Activated T-helper 9 cell treated with anti-CD3 and anti-CD28 coated beads, Interleukin-2, amount 50 U/mL, for 16 hours (primary cell): ENCODE measurements at regions not wholly inside any gene's neighbourhood (a gene's known extent, or its start where the extent isn't known, plus 50 kb on each side); places are given as distances from the start of the nearest gene placed in this dataset.

Experiments used
- DNase-seq: peaks from one replicate; pipeline ENCODE4 v3.0.0-alpha.2; 2020; ENCODE audit warnings: low read depth

DNA sequence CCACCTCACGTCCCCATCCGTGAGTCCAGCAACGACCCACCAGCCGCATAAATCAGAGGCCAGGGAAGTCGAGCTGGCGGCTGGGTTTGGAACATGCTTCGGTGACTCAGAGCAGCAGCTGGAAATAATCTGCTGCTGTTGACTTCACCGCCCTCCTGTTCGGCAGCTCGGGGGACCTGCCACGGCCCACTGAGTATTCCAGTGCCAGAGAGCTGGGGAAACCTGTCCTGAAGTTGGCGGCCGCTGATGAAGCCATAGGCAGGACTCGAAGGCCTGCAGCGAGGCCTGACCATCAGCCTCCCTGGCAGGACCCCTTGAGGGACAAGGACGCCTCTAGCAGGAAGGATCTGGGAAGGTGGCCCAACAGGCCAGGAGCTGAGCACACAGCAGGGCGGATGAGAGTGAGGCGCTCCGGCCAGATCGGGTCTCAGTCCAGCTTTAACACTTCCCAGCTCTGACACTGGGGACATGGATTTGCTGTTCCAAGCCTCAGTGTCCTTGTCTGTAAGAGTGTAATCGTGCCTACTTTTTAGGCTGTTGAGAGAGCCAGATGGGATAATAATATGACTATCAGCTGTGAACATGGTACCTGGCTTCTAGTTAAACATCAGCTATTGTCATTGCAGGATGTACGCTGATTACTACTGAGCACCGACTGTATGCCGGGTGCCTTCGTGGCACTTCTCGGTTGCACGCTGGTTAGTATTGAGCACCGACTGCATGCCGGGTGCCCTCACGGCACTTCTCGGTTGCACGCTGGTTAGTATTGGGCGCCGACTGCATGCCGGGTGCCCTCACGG lies 50.4 kb upstream of the CIBAR2 start:
- DNase-seq, result no peak

DNA sequence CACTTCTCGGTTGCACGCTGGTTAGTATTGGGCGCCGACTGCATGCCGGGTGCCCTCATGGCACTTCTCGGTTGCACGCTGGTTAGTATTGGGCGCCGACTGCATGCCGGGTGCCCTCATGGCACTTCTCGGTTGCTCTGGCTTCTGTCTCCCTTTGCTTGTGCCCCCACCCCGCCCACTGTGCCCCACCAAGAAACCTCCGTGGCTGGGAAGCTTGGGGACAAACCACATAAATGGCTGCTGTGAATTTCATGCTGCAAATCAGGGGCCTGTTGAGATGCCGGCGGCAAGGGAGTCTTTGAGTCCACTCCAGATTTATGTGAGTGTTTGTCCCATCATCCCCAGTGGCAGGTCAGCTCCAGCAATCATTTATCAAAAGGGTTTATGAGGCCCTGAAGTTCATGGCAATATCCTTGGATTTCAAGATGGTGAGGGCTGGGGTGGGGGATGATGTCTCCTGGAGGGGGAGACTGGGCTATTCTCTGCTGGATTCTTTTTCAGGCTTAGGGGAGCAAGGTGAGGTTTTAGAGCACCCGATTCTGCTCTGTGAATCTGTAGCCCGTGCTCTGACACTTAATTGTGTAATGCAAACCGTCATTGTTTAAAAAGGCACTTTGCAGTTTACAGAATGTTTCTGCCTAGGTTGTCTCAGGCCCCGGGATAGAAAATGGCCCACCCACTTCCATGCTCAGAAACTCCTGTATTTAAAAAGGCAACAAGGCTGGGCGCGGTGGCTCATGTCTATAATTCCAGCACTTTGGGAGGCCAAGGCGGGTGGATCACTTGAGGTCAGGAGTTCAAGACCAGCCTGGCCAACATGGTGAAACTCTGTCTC lies 51.2 kb upstream of the CIBAR2 start:
- DNase-seq, result no peak

DNA sequence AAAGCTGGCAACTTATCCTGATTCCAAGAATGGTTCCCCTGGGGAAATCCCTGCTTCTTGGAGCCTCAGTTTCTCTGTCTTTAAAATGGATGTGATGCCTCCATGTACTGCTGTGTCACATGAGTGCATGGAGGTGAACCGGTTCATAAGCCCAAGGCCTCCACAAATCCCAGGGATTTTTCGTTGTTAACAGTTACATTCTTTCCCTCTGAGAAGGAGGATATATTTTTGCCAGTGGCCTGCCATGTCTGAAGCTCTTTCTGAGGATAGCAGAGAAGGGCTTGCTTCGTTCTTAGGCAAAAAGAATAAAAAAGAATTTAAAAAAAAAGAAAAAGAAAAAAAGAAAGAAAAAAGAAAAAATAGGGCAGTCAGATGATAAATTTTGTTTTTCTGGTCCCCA lies 52.2 kb upstream of the CIBAR2 start:
- no peak for DNase-seq

DNA sequence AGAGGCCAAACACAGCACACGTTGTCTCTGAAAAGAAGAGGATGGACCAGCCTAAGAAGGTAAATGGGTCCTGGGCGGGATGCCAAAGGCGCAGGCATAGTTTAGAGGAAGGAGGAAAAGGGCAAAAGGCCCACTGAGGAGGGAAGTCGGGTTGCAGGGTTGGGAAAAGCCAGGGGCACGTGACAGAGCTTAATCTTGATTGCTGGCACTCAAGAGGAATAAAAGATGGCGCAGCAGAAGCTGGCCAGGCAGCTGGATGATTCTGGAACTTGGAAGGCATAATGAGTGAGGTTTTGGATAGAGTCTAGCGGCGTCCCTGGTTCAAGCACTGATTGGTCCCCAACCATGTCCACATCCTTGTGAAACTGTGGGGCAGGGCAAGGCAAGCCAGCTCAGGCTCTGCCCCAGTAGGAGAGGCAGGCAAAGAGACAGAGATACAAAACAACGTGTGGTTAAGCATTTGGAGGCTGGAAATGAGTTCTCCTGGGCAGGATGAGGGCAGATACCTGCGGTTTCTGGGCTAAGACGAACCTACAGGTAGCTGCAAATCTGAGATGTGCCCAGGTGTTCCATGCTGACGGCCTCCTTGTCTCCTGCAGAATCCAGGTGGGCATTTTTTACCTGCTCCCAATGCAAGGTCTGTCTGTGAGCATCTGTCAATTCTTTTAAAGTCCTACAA lies 52.7 kb upstream of the CIBAR2 start:
- no peak for DNase-seq

DNA sequence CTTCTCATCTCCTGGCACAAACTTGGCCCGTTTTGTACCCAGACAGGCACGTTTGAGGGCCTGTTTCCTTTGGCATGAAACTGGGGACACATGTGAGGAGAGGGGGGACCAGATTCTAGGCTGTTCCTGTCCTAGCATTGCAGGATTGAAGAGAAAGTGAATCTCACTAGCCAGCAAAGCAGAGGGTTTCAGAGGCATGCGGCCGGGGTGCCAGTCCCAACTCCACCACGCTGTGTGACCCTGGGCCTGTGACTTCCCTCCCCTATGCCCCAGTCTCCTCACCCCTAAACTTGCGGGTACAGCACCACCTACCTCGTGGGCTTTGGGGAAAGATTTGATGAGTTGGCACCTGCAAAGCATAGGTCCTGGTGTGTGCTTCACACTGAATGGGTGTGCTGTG lies 53.5 kb upstream of the CIBAR2 start:
- no peak for DNase-seq

DNA sequence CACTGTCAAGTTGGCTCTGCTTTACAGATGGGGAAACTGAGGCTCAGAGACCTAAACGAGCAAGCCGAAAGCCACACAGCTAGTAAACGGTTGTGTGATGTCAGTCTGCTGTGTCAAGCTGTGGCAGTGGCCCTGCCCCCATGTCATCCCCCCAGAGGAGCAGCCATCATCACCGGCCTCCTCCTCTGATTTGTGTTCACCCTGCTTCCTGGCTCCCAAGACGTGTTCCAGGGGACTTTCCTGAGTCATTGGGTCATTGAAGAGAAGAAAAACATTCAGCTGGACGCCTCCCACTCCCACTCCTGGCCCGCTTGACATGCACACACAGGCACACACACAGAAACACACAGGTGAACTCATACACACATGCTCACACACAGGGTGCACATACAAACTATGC lies 54.0 kb upstream of the CIBAR2 start:
- DNase-seq, result no peak

DNA sequence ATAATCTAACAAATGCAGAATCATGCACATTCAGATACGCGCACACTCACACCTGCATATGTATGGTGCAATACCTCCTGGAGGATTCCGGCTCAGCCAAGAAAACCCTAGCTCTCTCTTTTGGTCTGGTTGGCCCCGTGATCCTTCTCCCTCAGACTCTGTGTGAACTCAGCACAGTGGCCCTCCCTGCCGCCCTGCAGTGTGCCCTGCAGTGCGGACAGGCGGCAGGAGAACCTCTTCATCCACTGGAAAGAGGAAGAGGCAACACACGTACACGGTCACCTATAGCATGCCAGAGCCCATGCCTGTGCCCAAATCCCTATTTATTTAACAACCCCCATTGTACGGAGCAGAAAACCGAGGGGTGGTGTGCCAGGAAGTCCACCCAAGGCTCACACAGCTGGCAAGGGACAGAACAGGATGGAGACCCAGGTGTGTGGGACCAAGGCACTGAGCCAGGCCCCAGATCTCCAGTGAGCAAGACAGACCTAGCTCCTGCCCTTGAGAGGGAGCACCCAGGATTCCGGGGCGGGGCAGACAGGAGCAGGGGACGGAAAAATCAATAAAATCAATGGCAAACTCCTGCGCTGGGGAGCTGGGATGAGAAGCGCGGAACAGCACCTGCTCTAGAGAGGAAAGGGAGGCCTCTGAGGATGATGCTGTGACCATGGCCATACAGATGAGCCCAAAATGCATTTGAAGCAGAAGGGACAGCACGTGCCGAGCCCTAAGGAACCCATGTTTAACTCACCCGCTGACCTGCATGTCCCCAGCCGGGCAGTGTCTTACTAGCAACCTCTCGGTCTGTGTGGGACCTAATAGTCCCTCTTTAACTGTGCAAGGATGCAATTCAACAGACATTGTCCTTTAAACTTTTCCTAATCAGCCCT lies 54.7 kb upstream of the CIBAR2 start:
- no peak for DNase-seq

DNA sequence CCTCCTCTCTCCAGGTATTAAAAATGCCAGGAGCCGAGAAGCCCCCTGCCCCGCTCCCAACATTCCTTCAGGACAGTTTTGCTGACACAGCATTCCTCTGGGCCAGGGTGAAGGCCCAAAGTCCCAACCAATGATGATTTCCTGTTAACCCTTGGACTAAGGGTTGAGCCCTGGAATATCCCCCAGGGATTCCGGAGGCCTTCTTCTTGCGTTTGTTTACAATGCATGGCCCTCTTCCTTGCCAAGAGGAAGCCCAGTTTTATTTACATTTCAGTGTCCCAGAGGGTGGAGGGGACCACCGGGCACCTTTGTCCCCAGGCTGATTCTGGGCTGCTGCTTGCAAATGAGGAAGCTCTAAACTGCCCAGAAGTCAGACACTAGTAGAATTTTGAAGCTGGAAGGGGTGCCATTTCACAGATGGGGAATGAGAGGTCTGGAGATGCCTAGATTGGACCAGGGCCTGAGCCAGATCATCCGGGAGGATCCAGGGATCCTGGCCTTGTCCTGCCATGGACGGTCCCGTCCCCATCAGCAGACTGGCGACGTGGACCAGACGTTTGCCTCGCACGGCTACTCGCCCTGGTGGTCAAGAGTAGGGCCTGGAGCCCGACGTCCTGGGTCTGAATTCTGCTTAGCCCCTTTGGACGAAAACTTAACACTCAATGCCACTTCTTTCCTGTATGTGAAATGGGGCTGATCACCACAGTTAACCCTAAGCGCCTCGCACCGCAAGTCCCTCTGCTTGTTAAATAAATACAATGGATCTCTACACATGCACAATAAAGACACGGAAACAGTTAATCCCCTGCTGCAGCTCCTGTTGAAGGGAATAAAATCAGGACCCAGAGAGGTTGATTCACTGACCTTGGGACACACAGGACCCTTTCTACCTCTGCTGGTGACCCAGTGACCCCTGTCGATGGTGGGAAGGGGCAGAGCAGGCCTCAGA lies 55.6 kb upstream of the CIBAR2 start:
- DNase-seq, result no peak

DNA sequence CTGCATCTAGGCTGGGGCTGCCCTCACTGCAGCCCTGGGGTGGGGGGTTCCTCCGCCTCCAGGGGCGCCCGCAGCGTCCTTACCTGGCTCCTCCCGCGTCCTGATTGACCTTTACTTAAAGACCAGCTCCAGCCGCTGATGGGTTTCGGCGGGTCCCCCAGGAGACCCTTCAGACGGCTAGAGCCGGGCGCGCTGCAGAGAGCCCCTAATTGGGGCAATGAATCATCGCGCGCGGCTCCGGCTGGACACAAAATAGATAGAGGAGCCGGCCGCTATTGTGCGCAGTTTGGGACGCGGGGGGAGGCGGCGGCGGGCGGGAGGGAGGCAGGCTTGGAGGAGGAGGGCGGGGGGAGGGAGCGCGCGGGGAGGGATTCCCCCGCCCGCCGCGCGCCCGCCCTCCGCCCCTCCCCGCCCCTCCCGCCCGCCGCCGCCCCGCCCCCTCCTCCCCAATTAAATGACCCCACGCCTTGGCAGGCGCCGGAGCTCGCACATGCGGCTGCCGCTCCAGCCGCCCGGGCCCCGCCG lies 56.5 kb upstream of the CIBAR2 start:
- no peak for DNase-seq

DNA sequence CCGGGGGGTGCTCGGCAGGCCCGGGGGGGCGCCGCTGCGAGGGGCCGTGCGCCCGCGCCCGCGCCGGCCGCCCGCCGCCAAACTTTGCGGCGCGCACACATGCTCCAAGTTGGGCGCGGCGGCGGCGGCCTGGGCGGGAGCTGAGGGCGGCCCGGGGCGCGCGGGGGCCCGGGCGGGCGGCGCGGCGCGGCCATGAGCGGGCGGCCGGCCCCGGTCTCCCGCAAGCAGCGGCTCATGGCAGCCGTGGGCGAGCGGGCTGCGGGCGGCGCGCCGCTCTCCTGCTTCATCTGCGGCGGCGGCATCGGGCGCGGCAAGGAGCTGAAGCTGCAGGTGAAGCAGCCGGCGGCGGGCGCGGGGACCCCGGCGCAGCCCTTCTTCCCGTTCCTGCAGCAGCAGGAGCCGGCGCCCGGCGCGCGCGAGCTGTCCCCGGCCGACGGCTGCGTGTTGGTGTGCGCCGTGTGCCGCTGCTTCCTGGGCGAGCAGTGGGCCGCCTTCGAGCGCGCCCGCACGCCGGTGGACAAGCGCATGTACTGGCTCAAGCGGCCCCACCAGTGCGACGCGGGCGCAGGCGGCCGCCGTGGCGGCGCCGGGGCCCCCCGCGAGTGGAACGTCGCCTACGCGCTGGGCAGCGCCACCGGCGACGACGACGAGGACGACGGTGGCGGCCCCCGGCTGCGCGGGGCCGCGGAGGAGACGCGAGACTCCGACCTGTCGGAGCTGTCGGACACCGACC lies 57.2 kb upstream of the CIBAR2 start:
- no peak for DNase-seq

DNA sequence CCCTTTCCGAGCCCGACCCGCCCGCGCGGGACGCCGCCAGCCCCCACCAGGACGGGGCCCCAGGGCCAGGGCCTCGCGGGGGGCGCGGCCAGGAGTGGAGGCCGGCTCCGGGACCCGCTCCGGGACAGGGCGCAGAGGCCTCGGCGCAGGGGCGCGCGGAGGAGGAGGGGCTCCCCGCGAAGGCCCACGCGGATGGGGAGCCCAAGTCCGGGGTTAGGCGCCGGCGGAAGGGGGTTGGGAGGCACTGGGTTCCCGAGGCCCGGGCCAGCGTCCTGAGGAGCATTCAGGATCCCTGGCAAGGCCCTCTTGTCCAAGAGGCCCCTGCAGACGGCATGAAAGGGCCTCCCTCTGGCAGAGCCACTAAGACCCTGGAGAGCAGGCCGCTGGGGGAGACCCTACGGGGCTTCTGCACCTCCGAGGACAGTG lies 57.8 kb upstream of the CIBAR2 start:
- DNase-seq, result no peak

DNA sequence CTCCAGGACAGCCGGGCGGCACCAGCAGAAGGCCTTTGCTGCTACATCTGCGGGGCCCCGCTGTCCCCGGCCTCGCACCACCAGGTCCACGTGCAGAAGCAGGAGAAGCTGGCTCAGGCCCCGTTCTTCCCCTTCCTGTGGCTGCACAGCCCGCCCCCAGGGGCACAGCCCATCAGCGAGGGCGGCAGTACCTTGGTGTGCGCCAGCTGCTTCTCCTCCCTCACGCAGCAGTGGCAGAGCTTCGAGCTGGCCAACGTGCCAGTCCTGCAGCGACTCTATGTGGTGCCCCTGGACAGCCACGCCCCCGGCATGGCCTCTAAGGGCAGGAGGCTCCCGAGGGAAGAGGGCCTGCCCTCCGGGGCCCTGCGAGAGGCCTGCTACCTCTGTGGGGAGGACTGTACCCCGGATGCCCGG lies 58.3 kb upstream of the CIBAR2 start:
- no peak for DNase-seq

DNA sequence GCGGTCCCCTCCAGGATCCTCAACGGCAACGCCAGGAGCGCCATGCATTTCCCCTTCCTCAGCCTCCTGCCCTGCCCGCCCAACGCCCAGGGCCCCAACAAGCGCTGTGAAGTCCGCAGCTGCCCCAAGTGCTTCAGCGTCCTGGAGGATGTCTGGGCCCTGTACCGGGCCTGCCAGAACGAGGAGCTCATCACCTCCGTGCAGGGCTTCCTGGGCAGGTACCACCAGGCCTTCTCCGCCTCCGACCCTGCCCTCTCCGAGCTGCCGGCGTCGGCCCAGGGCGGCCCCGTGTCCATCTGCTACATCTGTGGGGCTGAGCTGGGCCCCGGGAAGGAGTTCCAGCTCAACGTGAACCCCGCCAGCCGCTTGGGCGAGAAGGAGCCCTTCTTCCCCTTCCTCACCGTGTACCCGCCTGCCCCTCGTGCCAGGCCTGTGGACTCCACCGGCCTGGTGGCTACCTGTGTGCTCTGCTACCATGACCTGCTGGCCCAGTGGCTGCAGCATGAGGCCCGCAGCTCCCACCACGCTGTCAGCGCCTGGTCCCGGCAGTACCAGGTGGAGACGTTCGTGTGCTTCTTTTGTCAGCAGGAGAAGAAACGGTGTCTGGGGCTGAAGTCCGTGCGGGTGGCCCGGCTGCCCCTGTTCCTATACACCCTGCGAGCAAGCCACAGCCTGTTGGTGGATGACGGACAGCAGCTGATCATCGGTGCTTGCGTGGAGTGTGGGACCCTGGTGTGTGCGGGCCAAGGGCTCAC lies 58.9 kb upstream of the CIBAR2 start:
- DNase-seq, result no peak

DNA sequence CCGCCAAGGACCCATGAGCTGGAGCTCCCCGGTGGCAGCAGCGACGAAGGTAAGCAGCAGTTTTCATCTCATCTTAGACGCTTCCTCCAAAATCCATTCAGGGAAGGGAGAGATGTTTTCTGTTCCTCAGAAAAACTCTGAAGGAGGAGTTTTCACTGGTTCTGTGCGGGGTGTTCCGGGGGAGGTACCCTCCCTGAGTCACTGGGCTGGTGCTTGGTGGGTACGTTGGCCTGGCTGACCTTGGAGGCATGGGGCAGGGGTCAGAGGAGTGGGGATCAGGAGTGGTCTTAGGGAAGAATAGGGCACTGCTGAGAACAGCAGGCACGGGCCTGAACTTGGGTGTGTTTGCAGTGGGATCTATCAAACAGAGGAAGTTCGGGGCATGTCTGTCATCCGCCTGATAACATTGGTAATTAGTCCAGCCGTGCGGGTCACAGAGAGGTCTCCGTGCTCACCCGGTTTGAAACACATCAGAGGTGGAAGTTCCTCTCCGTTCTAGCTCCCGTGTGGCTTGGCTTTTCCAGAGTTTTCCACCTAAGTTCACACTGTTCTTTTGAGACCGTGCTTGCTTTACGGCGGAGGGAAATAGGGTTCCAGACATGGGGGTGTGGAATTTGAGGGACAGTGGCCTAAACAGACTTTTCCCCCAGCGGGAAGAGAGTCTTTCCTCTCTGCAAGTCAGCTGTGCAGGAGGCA lies 59.6 kb upstream of the CIBAR2 start:
- DNase-seq, result no peak

DNA sequence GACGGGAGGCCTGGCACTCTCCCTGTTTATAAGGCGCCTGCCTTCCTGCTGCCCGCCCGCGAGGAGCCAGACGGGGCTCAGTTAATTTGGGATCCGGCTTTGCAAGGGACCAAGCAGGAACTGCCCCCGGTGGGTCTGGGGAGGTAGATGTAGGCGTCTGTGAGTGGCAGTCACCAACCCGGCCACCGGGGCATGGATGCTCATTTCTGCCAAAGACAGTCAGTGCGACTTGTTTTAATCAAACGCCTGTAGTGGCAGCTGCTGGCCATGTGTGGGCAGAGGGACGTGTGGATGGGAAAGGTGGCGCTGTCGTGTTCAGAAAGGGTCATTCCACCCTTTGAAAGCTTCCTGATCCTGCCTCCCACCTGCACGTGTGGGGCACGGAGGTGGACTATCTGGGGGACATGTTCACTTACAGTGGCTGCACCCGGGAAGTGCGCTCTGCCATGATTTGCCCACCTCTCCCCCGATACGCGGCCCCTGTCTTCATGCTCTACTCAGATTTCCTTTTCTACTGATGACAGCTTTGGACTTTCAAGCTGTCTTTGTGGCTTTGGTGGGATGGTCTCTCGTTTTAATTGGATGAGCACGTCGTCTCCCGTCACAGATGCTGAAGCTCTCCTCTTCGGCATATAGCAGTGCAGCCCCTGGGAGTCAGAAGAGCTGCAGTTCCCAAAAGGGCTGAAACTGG lies 60.3 kb upstream of the CIBAR2 start:
- DNase-seq, result no peak

DNA sequence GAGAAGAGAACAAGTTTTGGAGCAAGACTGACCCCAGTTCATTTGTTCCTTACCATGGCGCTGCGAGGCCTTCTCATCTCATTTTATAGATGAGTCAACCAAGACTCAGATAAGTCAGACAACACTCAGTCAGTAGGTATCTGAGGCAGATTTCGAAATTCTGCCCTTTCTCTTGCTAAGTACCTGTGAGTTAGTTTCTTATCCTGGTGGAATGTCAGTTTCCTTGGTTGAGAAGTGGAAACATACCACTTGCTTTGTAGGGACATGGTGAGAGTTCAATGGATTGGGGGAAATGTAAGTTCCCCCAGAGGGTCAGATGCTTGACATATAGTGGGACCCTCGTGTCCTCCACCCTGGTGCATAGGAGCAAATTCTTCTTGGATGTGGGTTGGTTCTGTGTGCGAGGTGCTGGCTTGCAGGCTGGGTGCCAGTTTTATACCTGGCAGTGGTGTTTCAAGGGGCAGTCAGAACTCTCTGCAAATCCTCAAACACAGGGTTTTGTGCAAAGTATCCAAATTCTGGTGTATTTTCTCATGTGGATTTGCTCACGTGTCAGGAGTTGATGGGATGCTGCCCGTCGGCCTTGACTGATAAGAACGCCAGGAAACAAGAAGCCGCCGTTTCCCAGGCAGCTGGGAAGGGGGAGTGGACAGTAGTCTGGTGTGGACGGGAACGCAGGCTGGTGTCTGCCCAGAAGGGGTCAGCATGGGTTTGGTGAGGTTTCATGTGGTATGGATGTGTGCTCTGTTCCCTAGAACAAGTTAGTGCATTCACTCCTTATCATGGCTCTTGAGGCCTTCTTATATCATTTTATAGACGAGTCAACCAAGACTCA lies 61.1 kb upstream of the CIBAR2 start:
- no peak for DNase-seq
